ENCODE measurements at regions not wholly inside any gene's neighbourhood (a gene's known extent, or its start where the extent isn't known, plus 50 kb on each side); places are given as distances from the start of the nearest gene placed in this dataset.

GRCh38 chr7:136183981-136184380 is 206.8 kb upstream of the MTPN start:
- peak; percentile 14 for DNase-seq (ENCODE audit: low read depth)
- peak; percentile 69 for TF ChIP-seq CTCF (conservative IDR thresholded peaks at IDR 0.05; ENCODE audit: low read depth, low read length)
- H3K4me3 ChIP-seq (ENCODE audit: low read length) = no peak overlapping the region

- DNase-seq (ENCODE audit: low read depth) = no peak
- TF ChIP-seq CTCF (conservative IDR thresholded peaks at IDR 0.05; ENCODE audit: low read depth, low read length) = no peak
- H3K4me3 ChIP-seq (ENCODE audit: low read length) = no peak overlapping the region
Measured at GRCh38 chr7:136180984-136181383, 203.8 kb upstream of the MTPN start.

- no peak overlapping the region for H3K4me3 ChIP-seq (ENCODE audit: low read length)
- TF ChIP-seq CTCF (conservative IDR thresholded peaks at IDR 0.05; ENCODE audit: low read depth, low read length) = no peak
- no peak for DNase-seq (ENCODE audit: low read depth)
Measured at GRCh38 chr7:136179851-136180721, 202.9 kb upstream of the MTPN start.

GRCh38 chr7:136179154-136179553 is 202.0 kb upstream of the MTPN start:
- DNase-seq (ENCODE audit: low read depth) = no peak
- H3K4me3 ChIP-seq (ENCODE audit: low read length) = no peak overlapping the region
- no peak for TF ChIP-seq CTCF (conservative IDR thresholded peaks at IDR 0.05; ENCODE audit: low read depth, low read length)

- DNase-seq (ENCODE audit: low read depth) = no peak
- no peak for TF ChIP-seq CTCF (conservative IDR thresholded peaks at IDR 0.05; ENCODE audit: low read depth, low read length)
- no peak overlapping the region for H3K4me3 ChIP-seq (ENCODE audit: low read length)
Measured at GRCh38 chr7:136174477-136175125, 197.4 kb upstream of the MTPN start.

- no peak for DNase-seq (ENCODE audit: low read depth)
- no peak for TF ChIP-seq CTCF (conservative IDR thresholded peaks at IDR 0.05; ENCODE audit: low read depth, low read length)
- H3K4me3 ChIP-seq (ENCODE audit: low read length) = no peak overlapping the region
Measured at GRCh38 chr7:136173874-136174273, 196.7 kb upstream of the MTPN start.

GRCh38 chr7:136171233-136171632 is 194.1 kb upstream of the MTPN start:
- no peak overlapping the region for H3K4me3 ChIP-seq (ENCODE audit: low read length)
- no peak for TF ChIP-seq CTCF (conservative IDR thresholded peaks at IDR 0.05; ENCODE audit: low read depth, low read length)
- DNase-seq (ENCODE audit: low read depth) = no peak
